ENCODE measurements at regions not wholly inside any gene's neighbourhood (a gene's known extent, or its start where the extent isn't known, plus 50 kb on each side); places are given as distances from the start of the nearest gene placed in this dataset.

DNA sequence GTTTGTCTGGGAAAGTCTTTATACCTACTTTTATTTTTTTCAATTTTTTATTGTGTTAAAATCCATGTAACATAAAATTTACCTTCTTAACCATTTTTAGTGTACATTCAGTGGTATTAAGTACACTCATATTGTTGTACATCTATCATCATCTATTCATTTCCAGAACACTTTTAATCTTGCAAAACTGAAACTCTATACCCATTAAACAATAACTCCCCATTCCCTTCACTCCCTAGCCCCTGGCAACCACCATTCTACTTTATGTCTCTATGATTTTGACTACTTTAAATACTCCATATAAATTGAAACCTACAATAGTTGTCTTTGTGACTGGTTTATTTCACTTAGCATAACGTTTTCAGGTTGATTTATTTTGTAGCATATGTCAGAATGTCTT, 131.9 kb upstream of the SLC38A2 start:
- no peak overlapping the region for H4K91ac ChIP-seq (replicated peaks; ENCODE audit: insufficient read length, low read length)
- H2AFZ ChIP-seq (ENCODE audit: low read length), result no peak overlapping the region
- H3K9ac ChIP-seq (replicated peaks in 1 of 4; ENCODE audit: extremely low read depth in 1 of 4, low read depth in 3 of 4, low read length in 3 of 4), result no peak overlapping the region; a peak in 1 of 7 replicates
- ChIA-PET CTCF (ENCODE audit: partially characterized antibody) (no interaction called here), POLR2A (ENCODE audit: partially characterized antibody) (interaction anchor here (0.6 kb wide), 1 partner anchor 361 kb away, joined by 3 read pairs; no protein-coding TSS in a partner anchor)
- no peak overlapping the region for H3K14ac ChIP-seq (ENCODE audit: insufficient read length)
- DNase-seq (ENCODE audit: low read depth in 1 of 2, low spot score in 2 of 2) (no peak), FAIRE-seq (no peak)
- H3K4me2 ChIP-seq (ENCODE audit: insufficient read depth in 1 of 2, low read depth in 2 of 2, low read length in 2 of 2), result no peak overlapping the region
- no peak overlapping the region for H3K56ac ChIP-seq (replicated peaks; ENCODE audit: insufficient read length, low read depth, low read length)
- H2AK5ac ChIP-seq (ENCODE audit: low read depth, low read length), result no peak overlapping the region
- H3K18ac ChIP-seq (ENCODE audit: extremely low read depth, low read length), result no peak overlapping the region
- no peaks in the 10 kb centered on the region; the same call in 1 of the 2 replicates for H3K23me2 ChIP-seq (ENCODE audit: low read depth, low read length)
- no peak overlapping the region for H2BK5ac ChIP-seq (ENCODE audit: low read depth, low read length)
- no peaks in the 10 kb centered on the region for H4K20me1 ChIP-seq (replicated peaks in 1 of 2; ENCODE audit: control insufficient read depth in 1 of 2, insufficient read depth in 2 of 2, low read length in 2 of 2)
- H3K4ac ChIP-seq (replicated peaks; ENCODE audit: insufficient read length, low read depth, low read length), result no peak overlapping the region
- TF ChIP-seq KDM5A (IDR thresholded peaks at IDR 0.05; ENCODE audit: low read length), result no peak
- TF ChIP-seq EGR1 (IDR thresholded peaks at IDR 0.05; ENCODE audit: borderline replicate concordance, low read depth, low read length), result no peak
- TF ChIP-seq POU5F1 (IDR thresholded peaks at IDR 0.05; ENCODE audit: low read depth, low read length), result no peak
- TF ChIP-seq SIRT6 (IDR thresholded peaks at IDR 0.05; ENCODE audit: low read length), result no peak
- no peak for TF ChIP-seq RNF2 (IDR thresholded peaks at IDR 0.05; ENCODE audit: borderline replicate concordance, low read depth, low read length, missing control alignments, poor library complexity, severe bottlenecking)
- no peaks in the 10 kb centered on the region for H3K79me2 ChIP-seq (ENCODE audit: control insufficient read depth in 1 of 2, insufficient read depth in 2 of 2, low read length in 2 of 2)
- no peaks in the 10 kb centered on the region for H3K4me1 ChIP-seq (replicated peaks in 1 of 4; ENCODE audit: control insufficient read depth in 3 of 4, insufficient read depth in 4 of 4, low read length in 3 of 4)
- no peak overlapping the region for H4K5ac ChIP-seq (ENCODE audit: insufficient read length, low read depth, low read length)
- WGBS, 2 experiments (ENCODE audit: extremely low coverage in 1 of 2, insufficient coverage in 1 of 2, insufficient read length in 1 of 2, insufficient replicate concordance in 2 of 2, low coverage in 1 of 2, low lambda C conversion rate in 2 of 2, missing lambda C conversion rate in 1 of 2), result 84% methylated on average over 1 of the region's 1 CpG; no CpG with 5 or more reads in 1 of the 2 experiments
- no peak overlapping the region for H2BK20ac ChIP-seq (ENCODE audit: low read length)
- H2BK15ac ChIP-seq (ENCODE audit: low read length), result no peak overlapping the region
- H3K27ac ChIP-seq (ENCODE audit: low read depth, low read length), result no peak overlapping the region
- H2BK120ac ChIP-seq (replicated peaks; ENCODE audit: low read depth, low read length), result no peak overlapping the region
- no peak overlapping the region for H2BK12ac ChIP-seq (ENCODE audit: low read depth, low read length)
- H4K8ac ChIP-seq (ENCODE audit: extremely low read depth, insufficient read depth, low read length), result no peak overlapping the region
- H3K36me3 ChIP-seq (ENCODE audit: control insufficient read depth in 2 of 4, insufficient read depth in 4 of 4, low read length in 3 of 4), result peaks cover 0 to 3% (median 0%) of the 10 kb centered on the region in 4 experiments; a peak in 2 of 8 replicates
- no peaks in the 10 kb centered on the region for H3K79me1 ChIP-seq (ENCODE audit: low read depth, low read length)
- H3K27me3 ChIP-seq (replicated peaks in 1 of 4; ENCODE audit: control insufficient read depth in 3 of 4, extremely low read depth in 1 of 4, insufficient read depth in 3 of 4, low read length in 3 of 4), result no peaks in the 10 kb centered on the region
- H3K23ac ChIP-seq (ENCODE audit: insufficient read length), result no peak overlapping the region
- no peak overlapping the region for H3K4me3 ChIP-seq (ENCODE audit: extremely low read depth in 1 of 4, insufficient read depth in 2 of 4, low read depth in 3 of 4, low read length in 4 of 4)
- H3K9me3 ChIP-seq (ENCODE audit: insufficient read depth in 2 of 2, low read depth in 1 of 2, low read length in 1 of 2), result peaks cover 7 to 11% of the 10 kb centered on the region in 2 experiments
